CD4-positive, alpha-beta T cell (primary cell): ENCODE measurements at regions not wholly inside any gene's neighbourhood (a gene's known extent, or its start where the extent isn't known, plus 50 kb on each side); places are given as distances from the start of the nearest gene placed in this dataset.

ENCODE experiments used
- ATAC-seq: fragments of 200-7000 bp; cut with Tn5 transposase; one replicate; pipeline ENCODE4 v1.10.0; 2022; ENCODE audit warnings: mild to moderate bottlenecking; ENCODE audit not compliant: poor library complexity
- CTCF ChIA-PET: fragments of 350-600 bp; sonication (Branson Sonifier 250); formaldehyde crosslinking; loops from one replicate; lab custom pipeline; 2021; ENCODE audit warnings: antibody characterized with exemption, inconsistent platforms; lab: Charles Lee
- POLR2A ChIA-PET: fragments of 350-600 bp; sonication (Branson Sonifier 250); formaldehyde crosslinking; loops from one replicate; lab custom pipeline; 2021; ENCODE audit warnings: antibody characterized with exemption, inconsistent platforms; lab: Charles Lee
- DNase-seq, 14 experiments: peaks; one replicate each; pipeline ENCODE4 v3.0.0-alpha.2; 2013 to 2020; ENCODE audit warnings: mixed read lengths in 2 of 14
- H3K27ac ChIP-seq, 2 donors: one replicate each; pipeline versions ENCODE4 v1.5.1 to v1.7.0; 2013; ENCODE audit warnings: low read length in 2 of 2, low read depth in 1 of 2, mild to moderate bottlenecking in 1 of 2
- H3K27me3 ChIP-seq, 2 experiments: 1 replicate in 1 of 2; 2 replicates in 1 of 2; pipeline versions ENCODE4 v1.6.1 to v1.7.0; 2013; ENCODE audit warnings: low read length in 2 of 2, control low read depth in 1 of 2, mild to moderate bottlenecking in 1 of 2, moderate library complexity in 1 of 2; ENCODE audit not compliant: insufficient read depth in 2 of 2, control insufficient read depth in 1 of 2
- H3K36me3 ChIP-seq: one replicate; pipeline ENCODE4 v1.6.1; 2013; ENCODE audit warnings: low read length, control low read depth; ENCODE audit not compliant: insufficient read depth
- H3K4me1 ChIP-seq: one replicate; pipeline ENCODE4 v1.6.1; 2013; ENCODE audit warnings: low read length, control low read depth; ENCODE audit not compliant: insufficient read depth
- H3K4me3 ChIP-seq: one replicate; pipeline ENCODE4 v1.5.1; 2013; ENCODE audit warnings: mild to moderate bottlenecking, low read length, moderate library complexity
- H3K9me3 ChIP-seq, 2 experiments: 1 replicate in 1 of 2; 2 replicates in 1 of 2; pipeline versions ENCODE4 v1.6.1 to v1.7.0; 2013; ENCODE audit warnings: low read length in 2 of 2, mild to moderate bottlenecking in 2 of 2, control low read depth in 1 of 2, moderate library complexity in 1 of 2; ENCODE audit not compliant: control insufficient read depth in 1 of 2, insufficient read depth in 1 of 2
- H3K27ac Mint-ChIP-seq: one replicate; pipeline ENCODE4 v1.8.0; 2020; ENCODE audit warnings: mixed read lengths
- H3K27me3 Mint-ChIP-seq: one replicate; pipeline ENCODE4 v1.8.0; 2021; ENCODE audit warnings: mixed read lengths
- H3K36me3 Mint-ChIP-seq: one replicate; pipeline ENCODE4 v1.8.0; 2021; ENCODE audit warnings: low read depth, mixed read lengths
- H3K4me1 Mint-ChIP-seq: one replicate; pipeline ENCODE4 v1.8.0; 2021; ENCODE audit warnings: low read depth, mixed read lengths
- H3K4me3 Mint-ChIP-seq: one replicate; pipeline ENCODE4 v1.8.0; 2020; ENCODE audit warnings: mild to moderate bottlenecking, mixed read lengths
- H3K9me3 Mint-ChIP-seq: one replicate; pipeline ENCODE4 v1.8.0; 2020; ENCODE audit warnings: mixed read lengths
- intact Hi-C, 2 experiments: fragments of 100-400 bp; cut with DNase I in 1 of 2; cut with micrococcal nuclease in 1 of 2; formaldehyde crosslinking; loops; one replicate each; pipeline versions ENCODE4 v1.15.1 to v1.9.0; 2023 to 2025; cut with DNase I, micrococcal nuclease
- TF ChIP-seq, protein P1 (sequence below): fragments of 200-600 bp; IDR thresholded peaks from one replicate; pipeline ENCODE4 v1.8.0; 2022; ENCODE audit warnings: antibody characterized with exemption, mild to moderate bottlenecking

DNA sequence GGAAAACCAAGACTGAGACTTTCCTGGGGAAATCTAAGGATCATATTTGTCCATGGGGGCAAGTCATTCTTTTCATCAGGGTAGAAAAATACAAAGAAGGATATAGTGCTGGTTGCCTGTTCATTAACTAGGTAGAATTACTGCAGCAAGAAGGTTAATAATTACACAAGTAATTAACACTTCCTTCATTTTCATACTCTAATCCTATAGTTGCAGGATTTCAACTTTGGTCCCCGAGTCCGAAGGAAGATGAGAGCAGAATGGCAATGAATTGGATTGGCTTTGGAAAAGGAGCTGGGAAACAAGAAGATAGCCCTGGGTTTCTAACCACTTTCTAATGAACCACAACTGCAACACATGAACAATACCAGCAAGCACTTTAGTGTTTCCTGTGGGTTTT is 199.2 kb upstream of the ESRRG start:
- peaks cover 0 to 8% of the 10 kb centered on the region in 2 experiments for H3K9me3 ChIP-seq
- Mint-ChIP-seq H3K4me3 (no peak overlapping the region), H3K9me3 (peaks cover 7% of the 10 kb centered on the region), H3K27ac (no peak overlapping the region), H3K27me3 (no peaks in the 10 kb centered on the region), H3K36me3 (no peaks in the 10 kb centered on the region), H3K4me1 (no peaks in the 10 kb centered on the region)
- ChIA-PET POLR2A (no interaction called here), CTCF (no interaction called here)
- H3K27ac ChIP-seq: no peak overlapping the region
- DNase-seq: no peak
- no peak for ATAC-seq
- H3K27me3 ChIP-seq: no peaks in the 10 kb centered on the region
- H3K36me3 ChIP-seq: no peaks in the 10 kb centered on the region
- H3K4me1 ChIP-seq: no peaks in the 10 kb centered on the region
- H3K4me3 ChIP-seq: no peak overlapping the region
- TF ChIP-seq, protein P1, sequence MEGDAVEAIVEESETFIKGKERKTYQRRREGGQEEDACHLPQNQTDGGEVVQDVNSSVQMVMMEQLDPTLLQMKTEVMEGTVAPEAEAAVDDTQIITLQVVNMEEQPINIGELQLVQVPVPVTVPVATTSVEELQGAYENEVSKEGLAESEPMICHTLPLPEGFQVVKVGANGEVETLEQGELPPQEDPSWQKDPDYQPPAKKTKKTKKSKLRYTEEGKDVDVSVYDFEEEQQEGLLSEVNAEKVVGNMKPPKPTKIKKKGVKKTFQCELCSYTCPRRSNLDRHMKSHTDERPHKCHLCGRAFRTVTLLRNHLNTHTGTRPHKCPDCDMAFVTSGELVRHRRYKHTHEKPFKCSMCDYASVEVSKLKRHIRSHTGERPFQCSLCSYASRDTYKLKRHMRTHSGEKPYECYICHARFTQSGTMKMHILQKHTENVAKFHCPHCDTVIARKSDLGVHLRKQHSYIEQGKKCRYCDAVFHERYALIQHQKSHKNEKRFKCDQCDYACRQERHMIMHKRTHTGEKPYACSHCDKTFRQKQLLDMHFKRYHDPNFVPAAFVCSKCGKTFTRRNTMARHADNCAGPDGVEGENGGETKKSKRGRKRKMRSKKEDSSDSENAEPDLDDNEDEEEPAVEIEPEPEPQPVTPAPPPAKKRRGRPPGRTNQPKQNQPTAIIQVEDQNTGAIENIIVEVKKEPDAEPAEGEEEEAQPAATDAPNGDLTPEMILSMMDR: no peak
- intact Hi-C loops: no loop called here

GRCh38 chr1:216921866-216922265 is 198.6 kb upstream of the ESRRG start:
- Mint-ChIP-seq H3K27me3 (no peaks in the 10 kb centered on the region), H3K9me3 (peaks cover 4% of the 10 kb centered on the region)
- H3K27me3 ChIP-seq: no peaks in the 10 kb centered on the region

DNA sequence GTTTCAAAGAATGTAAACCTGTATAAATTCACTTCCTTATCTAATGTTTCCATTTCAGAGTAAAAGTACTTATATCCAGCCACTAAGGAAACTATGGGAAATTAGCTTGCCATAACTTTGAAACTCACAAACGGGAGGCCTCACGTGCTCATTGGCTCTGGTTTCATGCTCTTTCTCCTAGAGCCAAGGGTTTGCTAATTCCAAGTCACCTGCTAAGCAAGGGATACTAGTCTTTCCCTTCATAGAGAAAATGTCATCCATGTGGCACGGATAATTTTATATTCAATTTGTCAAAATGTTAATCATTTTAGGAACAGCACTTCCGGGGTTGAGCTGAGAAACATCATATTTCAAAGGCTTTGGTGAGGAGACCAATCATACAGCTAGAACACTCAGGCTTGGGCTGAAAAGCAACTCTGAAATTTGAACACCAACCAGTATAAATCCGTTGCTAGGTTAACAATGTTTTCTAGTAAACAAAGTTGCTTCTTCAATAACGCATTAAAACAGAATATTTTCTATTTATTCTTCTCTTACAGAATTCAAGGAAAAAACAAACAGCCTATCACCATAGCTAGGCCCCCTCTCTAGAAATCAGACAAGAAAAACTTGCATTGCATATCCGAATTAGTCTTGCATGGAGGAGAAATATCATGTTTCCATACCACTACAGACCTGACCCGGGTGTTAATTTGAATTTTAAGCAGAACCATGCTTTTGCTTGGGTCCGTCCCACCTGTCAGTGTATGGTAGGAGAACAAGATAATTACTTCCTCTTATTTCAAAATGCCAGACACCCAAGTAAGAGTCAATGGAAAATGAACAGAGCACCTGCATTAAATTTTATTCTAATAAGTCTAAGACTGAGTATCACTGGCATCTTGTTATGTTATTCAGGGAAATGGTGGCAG is 196.1 kb upstream of the ESRRG start:
- POLR2A ChIA-PET: no interaction called here
- H3K4me1 Mint-ChIP-seq: no peaks in the 10 kb centered on the region

More at GRCh38 chr1:216921866-216922265, 198.6 kb upstream of the ESRRG start:
- ChIA-PET CTCF (no interaction called here), POLR2A (no interaction called here)
- intact Hi-C loops: no loop called here
- TF ChIP-seq, protein P1: no peak
- Mint-ChIP-seq H3K4me1 (no peaks in the 10 kb centered on the region), H3K4me3 (no peak overlapping the region), H3K27ac (no peak overlapping the region), H3K36me3 (no peaks in the 10 kb centered on the region)
- Histone ChIP-seq H3K36me3 (no peaks in the 10 kb centered on the region), H3K9me3 (peaks cover 0 to 8% of the 10 kb centered on the region in 2 experiments), H3K27ac (no peak overlapping the region), H3K4me3 (no peak overlapping the region), H3K4me1 (no peaks in the 10 kb centered on the region)
- no peak for ATAC-seq
- no peak for DNase-seq

More for the DNA sequence above, 196.1 kb upstream of the ESRRG start:
- DNase-seq: no peak
- Histone ChIP-seq H3K27ac (no peak overlapping the region), H3K4me1 (no peaks in the 10 kb centered on the region), H3K4me3 (no peak overlapping the region), H3K27me3 (no peaks in the 10 kb centered on the region), H3K9me3 (peaks cover 0 to 6% of the 10 kb centered on the region in 2 experiments), H3K36me3 (no peaks in the 10 kb centered on the region)
- CTCF ChIA-PET: no interaction called here
- TF ChIP-seq, protein P1: no peak
- Mint-ChIP-seq H3K27ac (no peak overlapping the region), H3K4me3 (no peak overlapping the region), H3K9me3 (peaks cover 3% of the 10 kb centered on the region), H3K27me3 (no peaks in the 10 kb centered on the region), H3K36me3 (no peaks in the 10 kb centered on the region)
- intact Hi-C loops: no loop called here
- ATAC-seq: no peak
